ENCODE measurements at regions not wholly inside any gene's neighbourhood (a gene's known extent, or its start where the extent isn't known, plus 50 kb on each side); places are given as distances from the start of the nearest gene placed in this dataset.

- no peak for TF ChIP-seq CTCF (IDR thresholded peaks at IDR 0.05; ENCODE audit: low read depth, low read length)
- Histone ChIP-seq H3K9me3 (ENCODE audit: severe bottlenecking) (no peaks in the 10 kb centered on the region), H3K36me3 (no peaks in the 10 kb centered on the region), H3K27me3 (ENCODE audit: insufficient read depth, low read depth, severe bottlenecking) (peaks cover 14% of the 10 kb centered on the region), H3K4me3 (ENCODE audit: low read depth, low read length) (no peak overlapping the region), H3K27ac (no peak overlapping the region)
- DNase-seq = no peak
Measured at GRCh38 chr16:61480250-61480649, 556.0 kb downstream of the CDH8 start.

- Histone ChIP-seq H3K4me3 (ENCODE audit: low read depth, low read length) (no peak overlapping the region), H3K9me3 (ENCODE audit: severe bottlenecking) (no peaks in the 10 kb centered on the region), H3K27me3 (ENCODE audit: insufficient read depth, low read depth, severe bottlenecking) (peaks cover 7% of the 10 kb centered on the region), H3K36me3 (no peaks in the 10 kb centered on the region), H3K27ac (no peak overlapping the region)
- no peak for TF ChIP-seq CTCF (IDR thresholded peaks at IDR 0.05; ENCODE audit: low read depth, low read length)
- DNase-seq = no peak
Measured at GRCh38 chr16:61471737-61472136, 564.5 kb downstream of the CDH8 start.

- no peak overlapping the region for H3K27ac ChIP-seq
- H3K27me3 ChIP-seq (ENCODE audit: insufficient read depth, low read depth, severe bottlenecking) = peaks cover 7% of the 10 kb centered on the region
- no peaks in the 10 kb centered on the region for H3K36me3 ChIP-seq
- H3K9me3 ChIP-seq (ENCODE audit: severe bottlenecking) = no peaks in the 10 kb centered on the region
- DNase-seq = no peak
- no peak overlapping the region for H3K4me3 ChIP-seq (ENCODE audit: low read depth, low read length)
- no peak for TF ChIP-seq CTCF (IDR thresholded peaks at IDR 0.05; ENCODE audit: low read depth, low read length)
Measured at GRCh38 chr16:61471023-61471422, 565.2 kb downstream of the CDH8 start.

- Histone ChIP-seq H3K27ac (no peak overlapping the region), H3K27me3 (ENCODE audit: insufficient read depth, low read depth, severe bottlenecking) (peaks cover 3% of the 10 kb centered on the region), H3K36me3 (no peaks in the 10 kb centered on the region), H3K4me3 (ENCODE audit: low read depth, low read length) (no peak overlapping the region), H3K9me3 (ENCODE audit: severe bottlenecking) (no peaks in the 10 kb centered on the region)
- no peak for TF ChIP-seq CTCF (IDR thresholded peaks at IDR 0.05; ENCODE audit: low read depth, low read length)
- DNase-seq = no peak
Measured at GRCh38 chr16:61465285-61465684, 571.0 kb downstream of the CDH8 start.

GRCh38 chr16:61460020-61460419 is 576.2 kb downstream of the CDH8 start:
- Histone ChIP-seq H3K36me3 (no peaks in the 10 kb centered on the region), H3K27me3 (ENCODE audit: insufficient read depth, low read depth, severe bottlenecking) (no peaks in the 10 kb centered on the region), H3K9me3 (ENCODE audit: severe bottlenecking) (no peaks in the 10 kb centered on the region), H3K4me3 (ENCODE audit: low read depth, low read length) (no peak overlapping the region), H3K27ac (no peak overlapping the region)
- DNase-seq = no peak
- no peak for TF ChIP-seq CTCF (IDR thresholded peaks at IDR 0.05; ENCODE audit: low read depth, low read length)

DNA sequence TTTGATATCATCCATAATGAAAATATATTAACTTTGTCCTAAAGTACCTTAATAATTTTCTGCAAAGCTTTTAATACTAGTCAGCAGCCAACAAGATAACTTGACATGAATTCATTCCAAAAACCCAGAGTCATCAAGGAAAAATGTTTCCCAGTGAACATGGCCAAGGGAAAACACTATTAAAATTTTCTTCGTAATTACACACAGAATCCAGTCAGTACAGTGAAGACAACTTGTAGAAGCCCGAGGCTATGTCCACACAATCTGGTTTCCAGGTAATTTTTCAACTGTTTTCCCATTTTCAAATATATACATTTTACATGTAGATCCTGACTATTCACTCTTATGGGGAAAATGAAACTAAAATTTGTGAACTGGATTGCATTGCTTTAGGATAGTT is 600.9 kb downstream of the CDH8 start:
- Histone ChIP-seq H3K36me3 (no peaks in the 10 kb centered on the region), H3K27ac (no peak overlapping the region), H3K27me3 (ENCODE audit: insufficient read depth, low read depth, severe bottlenecking) (peaks cover 13% of the 10 kb centered on the region), H3K9me3 (ENCODE audit: severe bottlenecking) (no peaks in the 10 kb centered on the region), H3K4me3 (ENCODE audit: low read depth, low read length) (no peak overlapping the region)
- no peak for DNase-seq
- no peak for TF ChIP-seq CTCF (IDR thresholded peaks at IDR 0.05; ENCODE audit: low read depth, low read length)

Measured in WERI-Rb-1 (cell line).